Lower leg skin (tissue), 3 donors: ENCODE measurements at regions not wholly inside any gene's neighbourhood (a gene's known extent, or its start where the extent isn't known, plus 50 kb on each side); places are given as distances from the start of the nearest gene placed in this dataset.

Experiments used
- POLR2A ChIP-seq, 2 donors: fragments of 450-650 bp; IDR thresholded peaks; one replicate each; pipeline ENCODE4 v1.6.1; 2016 to 2017; ENCODE audit warnings: antibody characterized with exemption in 2 of 2, mild to moderate bottlenecking in 1 of 2, moderate library complexity in 1 of 2
- TF ChIP-seq, protein P1 (sequence below), 3 donors: fragments of 450-650 bp; IDR thresholded peaks; one replicate each; pipeline ENCODE4 v1.5.1; 2016; ENCODE audit warnings: antibody characterized with exemption in 3 of 3, mild to moderate bottlenecking in 3 of 3, moderate library complexity in 2 of 3

DNA sequence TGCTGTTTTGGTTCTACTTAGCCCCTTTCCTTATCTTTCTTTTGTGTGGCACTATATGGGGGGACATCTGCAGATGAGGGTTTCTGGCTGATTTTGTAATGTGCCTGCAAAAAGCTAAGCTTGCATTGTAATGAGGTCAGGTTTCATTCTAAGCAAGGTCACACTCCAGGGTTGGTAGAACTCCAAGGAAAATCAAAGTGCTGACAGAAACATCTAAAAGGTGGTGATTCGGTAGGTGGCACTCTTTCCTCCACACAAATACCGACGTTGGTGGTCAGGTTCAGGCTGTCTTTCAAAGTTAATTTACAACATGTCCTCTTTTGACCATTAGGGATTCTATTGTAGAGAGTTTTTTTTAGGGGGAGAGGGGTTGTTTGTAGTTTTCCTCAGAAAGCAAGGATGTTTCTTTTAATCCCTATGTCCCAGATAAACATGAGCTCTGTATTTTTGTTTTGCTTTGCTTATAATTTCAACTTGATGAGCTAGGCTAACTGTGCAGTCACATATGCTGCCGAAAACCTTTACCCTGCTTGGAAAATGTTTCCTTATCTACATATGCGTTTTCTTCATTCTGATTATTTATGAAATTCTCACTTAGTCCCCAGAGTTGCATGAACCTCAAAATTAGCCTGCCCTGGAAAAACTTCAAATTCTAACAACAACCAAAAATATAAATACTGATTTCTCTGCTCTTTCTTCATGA, 434.2 kb downstream of the PPARGC1A start:
- TF ChIP-seq POLR2A (IDR thresholded peaks at IDR 0.05): no peak
- TF ChIP-seq, protein P1, sequence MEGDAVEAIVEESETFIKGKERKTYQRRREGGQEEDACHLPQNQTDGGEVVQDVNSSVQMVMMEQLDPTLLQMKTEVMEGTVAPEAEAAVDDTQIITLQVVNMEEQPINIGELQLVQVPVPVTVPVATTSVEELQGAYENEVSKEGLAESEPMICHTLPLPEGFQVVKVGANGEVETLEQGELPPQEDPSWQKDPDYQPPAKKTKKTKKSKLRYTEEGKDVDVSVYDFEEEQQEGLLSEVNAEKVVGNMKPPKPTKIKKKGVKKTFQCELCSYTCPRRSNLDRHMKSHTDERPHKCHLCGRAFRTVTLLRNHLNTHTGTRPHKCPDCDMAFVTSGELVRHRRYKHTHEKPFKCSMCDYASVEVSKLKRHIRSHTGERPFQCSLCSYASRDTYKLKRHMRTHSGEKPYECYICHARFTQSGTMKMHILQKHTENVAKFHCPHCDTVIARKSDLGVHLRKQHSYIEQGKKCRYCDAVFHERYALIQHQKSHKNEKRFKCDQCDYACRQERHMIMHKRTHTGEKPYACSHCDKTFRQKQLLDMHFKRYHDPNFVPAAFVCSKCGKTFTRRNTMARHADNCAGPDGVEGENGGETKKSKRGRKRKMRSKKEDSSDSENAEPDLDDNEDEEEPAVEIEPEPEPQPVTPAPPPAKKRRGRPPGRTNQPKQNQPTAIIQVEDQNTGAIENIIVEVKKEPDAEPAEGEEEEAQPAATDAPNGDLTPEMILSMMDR (IDR thresholded peaks at IDR 0.05): no peak
